Jurkat, Clone E6-1 (cell line): ENCODE measurements at regions not wholly inside any gene's neighbourhood (a gene's known extent, or its start where the extent isn't known, plus 50 kb on each side); places are given as distances from the start of the nearest gene placed in this dataset.
"Not testable (repeated sequence)": the region's sequence is repeated elsewhere in the genome, so short reads cannot be mapped to it uniquely, and the experiment has no call there.

Experiments
- DNase-seq: peaks from one replicate; pipeline ENCODE4 v3.0.0-alpha.2; 2011; ENCODE audit warnings: low read depth, low spot score
- H3K4me3 ChIP-seq: 2 replicates; pipeline ENCODE4 v1.5.1; 2011; ENCODE audit warnings: mild to moderate bottlenecking, low read length, control low read depth, moderate library complexity

GRCh38 chr14:58954901-58955861 is 233.3 kb upstream of the DAAM1 start:
- no peak for DNase-seq
- H3K4me3 ChIP-seq = no peak overlapping the region

GRCh38 chr14:58961045-58961731 is 227.3 kb upstream of the DAAM1 start:
- no peak overlapping the region for H3K4me3 ChIP-seq
- DNase-seq = no peak

GRCh38 chr14:58963873-58964597 is 224.4 kb upstream of the DAAM1 start:
- H3K4me3 ChIP-seq = no peak overlapping the region
- DNase-seq = no peak

GRCh38 chr14:58964598-58964928 is 223.9 kb upstream of the DAAM1 start:
- no peak overlapping the region for H3K4me3 ChIP-seq
- no peak for DNase-seq

- no peak for DNase-seq
- no peak overlapping the region for H3K4me3 ChIP-seq
These were observed 222.9 kb upstream of the DAAM1 start for GRCh38 chr14:58965601-58966000.

GRCh38 chr14:58966997-58967396 is 221.5 kb upstream of the DAAM1 start:
- H3K4me3 ChIP-seq = no peak overlapping the region
- DNase-seq = no peak

- no peak for DNase-seq
- no peak overlapping the region for H3K4me3 ChIP-seq
These were observed 218.3 kb upstream of the DAAM1 start for GRCh38 chr14:58969951-58970751.

- no peak for DNase-seq
- H3K4me3 ChIP-seq = no peak overlapping the region
These were observed 216.0 kb upstream of the DAAM1 start for GRCh38 chr14:58972233-58973017.

- DNase-seq = no peak
- no peak overlapping the region for H3K4me3 ChIP-seq
These were observed 211.1 kb upstream of the DAAM1 start for GRCh38 chr14:58977366-58977765.

GRCh38 chr14:58978343-58978742 is 210.1 kb upstream of the DAAM1 start:
- no peak for DNase-seq
- H3K4me3 ChIP-seq = no peak overlapping the region

- H3K4me3 ChIP-seq = no peak overlapping the region
- DNase-seq = no peak
These were observed 209.1 kb upstream of the DAAM1 start for GRCh38 chr14:58979325-58979724.

- DNase-seq = no peak
- no peak overlapping the region for H3K4me3 ChIP-seq
These were observed 206.6 kb upstream of the DAAM1 start for GRCh38 chr14:58981840-58982239.

GRCh38 chr14:58985786-58986185 is 202.7 kb upstream of the DAAM1 start:
- no peak for DNase-seq
- no peak overlapping the region for H3K4me3 ChIP-seq

- no peak overlapping the region for H3K4me3 ChIP-seq
- no peak for DNase-seq
These were observed 200.9 kb upstream of the DAAM1 start for GRCh38 chr14:58987591-58987990.

- DNase-seq = no peak
- no peak overlapping the region for H3K4me3 ChIP-seq
These were observed 195.5 kb upstream of the DAAM1 start for GRCh38 chr14:58992935-58993334.

GRCh38 chr14:58994130-58994529 is 194.3 kb upstream of the DAAM1 start:
- H3K4me3 ChIP-seq = no peak overlapping the region
- DNase-seq = no peak

GRCh38 chr14:59004012-59004411 is 184.5 kb upstream of the DAAM1 start:
- DNase-seq = no peak
- H3K4me3 ChIP-seq = no peak overlapping the region

- not testable (repeated sequence) for DNase-seq, H3K4me3 ChIP-seq
These were observed 182.3 kb upstream of the DAAM1 start for GRCh38 chr14:59006179-59006578.
